Fibroblast of villous mesenchyme (primary cell): ENCODE measurements at regions not wholly inside any gene's neighbourhood (a gene's known extent, or its start where the extent isn't known, plus 50 kb on each side); places are given as distances from the start of the nearest gene placed in this dataset.
"Not testable (repeated sequence)": the region's sequence is repeated elsewhere in the genome, so short reads cannot be mapped to it uniquely, and the experiment has no call there.

ENCODE experiments used
- DNase-seq: peaks from one replicate; pipeline ENCODE4 v3.0.0-alpha.2; 2010; ENCODE audit warnings: low read depth
- H3K4me3 ChIP-seq: 2 replicates; pipeline ENCODE4 v1.5.1; 2011; ENCODE audit warnings: low read depth, mild to moderate bottlenecking, low read length
- TF ChIP-seq, protein P1 (sequence below): IDR thresholded peaks from 2 replicates; pipeline ENCODE4 v1.5.1; 2012; ENCODE audit warnings: low read depth, mild to moderate bottlenecking, low read length; ENCODE audit not compliant: insufficient read depth

DNA sequence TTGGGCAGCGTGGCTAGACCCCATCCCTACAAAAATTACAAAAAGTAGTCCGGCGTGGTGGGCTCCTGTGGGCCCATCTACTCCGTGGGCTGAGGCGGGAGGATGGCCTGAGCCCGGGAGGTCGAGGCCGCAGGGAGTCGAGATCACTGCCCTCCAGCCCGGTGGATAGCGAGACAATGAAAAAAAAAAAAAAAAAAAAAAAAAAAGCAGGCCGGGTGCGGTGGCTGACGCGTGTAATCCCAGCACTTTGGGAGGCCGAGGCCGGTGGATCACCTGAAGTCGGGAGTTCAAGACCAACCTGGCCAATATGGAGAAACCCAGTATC is 110.5 kb upstream of the LPCAT1 start:
- peak overlapping the region; percentile 64 for H3K4me3 ChIP-seq
- TF ChIP-seq, protein P1, sequence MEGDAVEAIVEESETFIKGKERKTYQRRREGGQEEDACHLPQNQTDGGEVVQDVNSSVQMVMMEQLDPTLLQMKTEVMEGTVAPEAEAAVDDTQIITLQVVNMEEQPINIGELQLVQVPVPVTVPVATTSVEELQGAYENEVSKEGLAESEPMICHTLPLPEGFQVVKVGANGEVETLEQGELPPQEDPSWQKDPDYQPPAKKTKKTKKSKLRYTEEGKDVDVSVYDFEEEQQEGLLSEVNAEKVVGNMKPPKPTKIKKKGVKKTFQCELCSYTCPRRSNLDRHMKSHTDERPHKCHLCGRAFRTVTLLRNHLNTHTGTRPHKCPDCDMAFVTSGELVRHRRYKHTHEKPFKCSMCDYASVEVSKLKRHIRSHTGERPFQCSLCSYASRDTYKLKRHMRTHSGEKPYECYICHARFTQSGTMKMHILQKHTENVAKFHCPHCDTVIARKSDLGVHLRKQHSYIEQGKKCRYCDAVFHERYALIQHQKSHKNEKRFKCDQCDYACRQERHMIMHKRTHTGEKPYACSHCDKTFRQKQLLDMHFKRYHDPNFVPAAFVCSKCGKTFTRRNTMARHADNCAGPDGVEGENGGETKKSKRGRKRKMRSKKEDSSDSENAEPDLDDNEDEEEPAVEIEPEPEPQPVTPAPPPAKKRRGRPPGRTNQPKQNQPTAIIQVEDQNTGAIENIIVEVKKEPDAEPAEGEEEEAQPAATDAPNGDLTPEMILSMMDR, result no peak
- DNase-seq, result no peak

DNA sequence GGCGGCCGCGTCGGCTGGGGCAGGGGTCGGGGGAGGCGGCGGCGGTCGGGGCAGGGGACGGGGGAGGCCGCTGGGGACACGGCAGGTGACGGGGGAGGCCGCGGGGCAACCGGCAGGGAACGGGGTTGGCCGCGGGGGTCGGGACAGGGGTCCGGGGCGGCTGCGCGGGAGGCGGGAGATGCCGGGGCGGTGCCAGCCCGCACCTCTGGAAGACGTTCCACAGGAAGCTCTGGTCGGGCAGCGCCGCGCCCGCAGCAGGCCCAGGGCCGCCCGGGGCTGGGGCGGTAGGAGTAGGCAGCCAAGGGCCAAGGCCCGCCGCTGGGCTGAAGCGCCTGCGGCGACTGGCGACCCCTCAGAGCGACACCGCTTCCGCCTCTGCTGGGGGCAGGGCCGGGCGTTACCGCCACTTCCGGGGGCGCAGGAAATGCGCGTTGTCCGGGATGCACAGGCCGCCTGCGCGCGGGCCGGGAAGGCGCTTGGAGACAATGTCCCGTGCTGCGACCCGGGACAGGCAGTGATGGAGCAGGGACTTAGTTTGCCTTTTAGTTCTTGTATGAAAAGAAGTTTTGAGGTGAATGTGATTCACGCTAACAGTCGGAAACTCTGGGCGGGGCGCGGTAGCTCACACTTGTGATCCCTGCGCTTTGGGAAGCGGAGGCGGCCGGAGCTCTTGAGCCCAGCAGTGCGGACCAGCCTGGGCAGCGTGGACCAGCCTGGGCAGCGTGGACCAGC is 110.0 kb upstream of the LPCAT1 start:
- peak; percentile 73 for DNase-seq
- TF ChIP-seq, protein P1, result no peak
- H3K4me3 ChIP-seq, result peak overlapping the region; percentile 64

DNA sequence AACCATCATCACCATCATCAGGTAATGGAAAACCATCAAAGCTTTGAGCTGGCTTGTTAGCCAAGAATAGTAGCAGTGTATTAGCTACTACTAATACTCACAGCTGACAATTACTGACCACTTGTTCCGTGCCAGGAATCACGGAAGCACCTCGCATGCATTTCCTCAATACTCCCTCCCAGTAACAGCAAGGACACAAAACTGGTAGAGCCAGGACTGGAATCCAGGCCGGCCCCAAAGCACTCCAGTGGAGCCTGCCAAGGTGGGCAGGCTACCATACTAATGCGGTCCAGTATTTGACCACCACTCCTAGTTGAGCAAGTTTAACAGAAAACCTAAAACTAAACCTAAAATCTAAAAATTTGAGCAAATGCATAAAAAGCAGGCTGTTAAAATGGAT is 107.2 kb upstream of the LPCAT1 start:
- not testable (repeated sequence) for H3K4me3 ChIP-seq, DNase-seq

DNA sequence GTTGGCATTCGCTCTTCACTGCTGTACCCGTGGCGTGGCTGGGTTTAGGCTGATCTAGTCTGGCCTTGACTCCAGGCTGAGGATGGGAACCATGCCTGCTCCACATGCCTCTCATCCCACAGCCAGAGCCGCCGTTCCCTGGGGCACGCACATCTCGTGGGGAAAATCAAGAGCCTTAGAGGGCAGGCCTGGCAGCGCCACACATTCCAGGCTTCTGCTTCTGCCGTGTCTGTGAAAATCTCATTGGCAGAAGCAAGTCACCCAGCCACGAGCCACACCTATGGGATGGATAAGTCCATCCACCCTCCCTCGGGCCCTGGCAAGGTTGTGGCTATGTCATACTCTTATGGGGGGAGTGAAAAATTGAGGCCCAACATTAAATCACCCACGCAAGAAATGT is 102.6 kb upstream of the LPCAT1 start:
- not testable (repeated sequence) for DNase-seq

DNA sequence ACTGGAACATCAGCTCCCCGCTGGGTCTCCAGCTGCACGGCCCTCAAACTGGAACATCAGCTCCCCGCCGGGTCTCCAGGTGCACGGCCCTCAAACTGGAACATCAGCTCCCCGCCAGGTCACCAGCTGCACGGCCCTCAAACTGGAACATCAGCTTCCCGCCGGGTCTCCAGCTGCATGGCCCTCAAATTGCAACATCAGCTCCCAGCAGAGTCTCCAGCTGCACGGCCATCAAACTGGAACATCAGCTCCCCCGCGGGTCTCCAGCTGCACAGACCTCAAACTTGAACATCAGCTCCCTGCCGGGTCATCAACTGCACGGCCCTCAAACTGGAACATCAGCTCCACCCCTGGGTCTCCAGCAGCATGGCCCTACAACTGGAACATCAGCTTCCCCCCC is 95.8 kb upstream of the LPCAT1 start:
- not testable (repeated sequence) for H3K4me3 ChIP-seq, DNase-seq

More for the DNA sequence above, 102.6 kb upstream of the LPCAT1 start:
- not testable (repeated sequence) for H3K4me3 ChIP-seq

DNA sequence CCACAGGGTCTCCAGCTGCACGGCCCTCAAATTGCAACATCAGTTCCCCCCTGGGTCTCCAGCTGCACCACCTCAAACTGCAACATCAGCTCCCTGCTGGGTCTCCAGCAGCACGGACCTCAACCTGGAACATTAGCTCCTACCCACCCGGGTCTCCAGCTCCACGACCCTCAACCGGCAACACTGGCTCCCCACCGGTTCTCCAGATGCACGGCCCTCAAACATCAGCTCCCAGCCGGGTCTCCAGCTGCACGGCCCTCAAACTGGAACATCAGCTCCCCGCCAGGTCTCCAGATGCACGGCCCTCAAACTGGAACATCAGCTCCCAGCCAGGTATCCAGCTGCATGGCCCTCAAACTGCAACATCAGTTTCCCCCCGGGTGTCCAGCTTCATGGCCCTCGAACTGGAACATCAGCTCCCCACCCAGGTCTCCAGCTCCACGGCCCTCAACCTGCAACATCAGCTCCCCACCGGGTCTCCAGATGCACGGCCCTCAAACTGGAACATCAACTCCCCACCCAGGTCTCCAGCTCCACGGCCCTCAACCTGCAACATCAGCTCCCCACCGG is 94.6 kb upstream of the LPCAT1 start:
- not testable (repeated sequence) for H3K4me3 ChIP-seq, DNase-seq

DNA sequence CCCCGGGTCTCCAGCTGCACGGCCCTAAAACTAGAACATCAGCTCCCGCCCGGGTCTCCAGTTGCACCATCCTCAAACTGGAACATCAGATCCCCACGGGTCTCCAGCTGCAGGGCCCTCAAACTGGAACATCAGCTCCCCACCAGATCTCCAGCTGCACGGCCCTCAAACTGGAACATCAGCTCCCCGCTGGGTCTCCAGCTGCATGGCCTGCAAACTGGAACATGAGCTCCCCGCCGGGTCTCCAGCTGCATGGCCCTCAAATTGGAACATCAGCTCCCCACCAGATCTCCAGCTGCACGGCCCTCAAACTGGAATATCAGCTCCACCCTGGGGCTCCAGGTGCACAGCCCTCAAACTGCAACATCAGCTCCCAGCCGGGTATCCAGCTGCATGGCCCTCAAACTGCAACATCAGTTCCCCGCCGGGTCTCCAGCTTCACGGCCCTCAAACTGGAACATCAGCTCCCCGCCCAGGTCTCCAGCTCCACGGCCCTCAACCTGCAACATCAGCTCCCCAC is 93.5 kb upstream of the LPCAT1 start:
- DNase-seq, H3K4me3 ChIP-seq: not testable (repeated sequence)

DNA sequence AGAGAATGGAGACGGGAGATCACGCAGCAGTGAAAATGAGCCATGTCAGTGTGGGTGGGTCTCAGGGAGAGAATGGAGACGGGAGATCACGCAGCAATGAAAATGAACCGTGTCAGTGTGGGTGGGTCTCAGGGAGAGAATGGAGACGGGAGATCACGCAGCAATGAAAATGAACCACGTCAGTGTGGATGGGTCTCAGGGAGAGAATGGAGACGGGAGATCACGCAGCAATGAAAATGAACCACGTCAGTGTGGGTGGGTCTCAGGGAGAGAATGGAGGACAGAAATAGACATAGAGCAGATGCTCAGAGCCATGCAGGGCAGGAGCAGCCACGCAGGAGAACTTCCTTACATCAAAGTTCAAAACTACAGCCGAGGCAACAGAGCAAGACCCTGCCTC is 89.8 kb upstream of the LPCAT1 start:
- DNase-seq, H3K4me3 ChIP-seq: not testable (repeated sequence)

DNA sequence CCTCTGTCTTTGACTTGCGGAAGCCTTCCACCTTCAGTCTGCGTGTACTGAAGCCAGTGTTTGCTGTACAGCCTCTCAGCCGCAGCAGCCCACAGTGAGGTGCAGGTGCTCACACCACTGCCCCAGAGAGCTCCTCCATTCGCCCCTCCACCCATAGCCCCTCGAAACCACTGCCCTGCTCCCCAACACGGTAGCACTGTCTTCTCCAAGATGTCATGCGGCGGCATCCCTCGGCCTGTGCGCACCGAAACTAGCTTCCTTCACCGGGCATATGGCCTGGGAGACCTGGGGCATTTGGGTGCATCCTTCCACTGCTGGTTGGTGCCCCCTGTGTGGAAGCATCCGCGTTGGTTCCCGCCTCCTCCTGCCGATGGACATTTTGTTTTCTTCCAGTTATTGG is 86.8 kb upstream of the LPCAT1 start:
- not testable (repeated sequence) for H3K4me3 ChIP-seq, DNase-seq

DNA sequence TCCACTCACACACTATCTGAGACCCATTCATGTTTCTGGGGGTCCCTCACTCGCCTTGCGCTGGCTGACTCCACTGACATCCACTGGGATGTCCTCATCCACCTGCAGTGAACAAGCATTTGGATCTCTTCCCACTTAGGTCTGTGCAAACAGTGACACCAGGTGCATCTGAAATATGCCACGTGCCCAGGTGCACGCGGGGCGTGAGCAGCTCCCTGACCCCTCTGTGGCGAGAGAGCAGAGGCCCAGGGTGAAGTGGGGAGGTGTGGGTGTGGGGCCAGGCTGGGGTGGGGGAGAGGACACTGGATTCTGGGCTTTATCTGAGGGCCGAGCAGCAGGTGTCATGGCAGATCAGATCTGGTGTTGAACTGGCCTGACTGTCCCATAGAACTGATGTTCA is 85.4 kb upstream of the LPCAT1 start:
- DNase-seq, H3K4me3 ChIP-seq: not testable (repeated sequence)

DNA sequence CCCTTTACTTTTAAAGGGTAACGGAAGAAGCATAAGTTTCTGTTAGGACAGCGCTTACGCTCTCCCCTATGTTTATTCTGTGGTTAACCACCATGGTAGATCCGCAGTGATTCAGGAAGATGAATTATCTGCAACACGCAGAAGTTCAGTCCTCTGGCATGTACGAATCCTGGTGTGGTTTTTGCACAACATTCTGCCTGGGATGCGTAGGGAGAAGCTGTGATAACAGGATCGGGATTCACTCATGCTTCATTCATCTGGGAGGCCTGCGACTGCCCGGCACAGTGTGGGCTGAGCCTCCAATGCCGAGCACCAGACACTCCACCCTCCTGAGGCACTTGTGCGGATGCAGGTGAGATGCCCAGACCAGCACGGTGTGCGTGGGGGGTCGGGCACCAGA is 84.6 kb upstream of the LPCAT1 start:
- DNase-seq, result peak; percentile 98
- not testable (repeated sequence) for H3K4me3 ChIP-seq

DNA sequence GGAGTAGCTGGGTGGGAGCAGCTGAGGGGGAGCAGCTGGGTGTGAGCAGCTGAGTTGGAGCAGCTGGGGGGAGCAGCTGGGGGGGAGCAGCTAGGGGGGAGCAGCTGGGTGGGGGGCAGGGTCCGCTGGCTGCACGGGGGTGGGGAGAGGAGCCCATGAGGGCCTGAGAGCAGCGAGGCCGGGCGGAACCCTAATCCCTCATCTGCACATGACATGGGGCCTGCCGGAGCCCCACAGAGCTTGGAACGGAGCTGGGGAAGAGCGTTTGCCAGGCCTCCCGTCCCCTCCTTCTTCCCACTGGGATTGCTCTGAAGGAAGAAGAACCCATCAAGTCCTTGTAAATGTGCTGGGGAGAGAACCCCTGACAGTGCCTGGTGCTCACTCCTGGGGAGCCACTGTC is 83.2 kb upstream of the LPCAT1 start:
- not testable (repeated sequence) for H3K4me3 ChIP-seq, DNase-seq

DNA sequence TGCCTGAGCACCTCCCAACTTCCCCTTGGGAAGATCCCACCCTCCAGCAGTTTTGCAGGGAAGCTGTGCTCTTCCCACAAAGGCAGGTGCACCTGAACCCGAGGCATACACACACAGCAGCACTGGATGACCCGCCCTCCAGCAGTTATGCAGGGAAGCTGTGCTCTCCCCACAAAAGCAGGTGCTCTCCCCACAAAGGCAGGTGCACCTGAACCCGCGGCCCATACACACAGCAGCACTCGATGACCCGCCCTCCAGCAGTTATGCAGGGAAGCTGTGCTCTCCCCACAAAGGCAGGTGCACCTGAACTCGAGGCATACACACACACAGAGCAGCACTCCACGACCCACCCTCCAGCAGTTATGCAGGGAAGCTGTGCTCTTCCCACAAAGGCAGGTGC is 80.2 kb upstream of the LPCAT1 start:
- DNase-seq, H3K4me3 ChIP-seq: not testable (repeated sequence)

DNA sequence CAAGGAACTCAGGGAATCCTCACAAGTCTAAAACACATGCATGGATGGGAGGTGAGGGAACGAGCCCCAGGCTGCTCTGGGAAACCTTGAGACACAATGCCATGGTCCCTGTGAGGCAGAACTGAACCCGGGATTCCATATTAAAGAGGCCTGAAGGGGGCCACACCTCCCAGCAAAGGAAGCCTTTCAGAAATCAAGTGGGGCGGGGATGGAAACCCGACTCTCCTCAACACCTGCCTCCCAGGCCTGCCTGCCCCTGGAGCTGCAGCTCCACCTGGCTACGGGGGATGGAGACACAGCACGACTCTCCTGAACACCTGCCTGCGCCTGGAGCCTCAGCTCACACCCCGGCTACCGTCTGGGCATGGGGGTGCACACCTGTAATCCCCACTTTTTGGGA is 77.8 kb upstream of the LPCAT1 start:
- DNase-seq, H3K4me3 ChIP-seq: not testable (repeated sequence)
